GM19351 (cell line): ENCODE measurements at regions not wholly inside any gene's neighbourhood (a gene's known extent, or its start where the extent isn't known, plus 50 kb on each side); places are given as distances from the start of the nearest gene placed in this dataset.

ENCODE experiments used
- ATAC-seq: cut with Tn5 transposase; IDR thresholded peaks from one replicate; pipeline ENCODE4 v1.9.1; 2021; ENCODE audit warnings: mild to moderate bottlenecking, moderate library complexity; ENCODE audit not compliant: unreplicated experiment

GRCh38 chr9:118276784-118277183, 572.6 kb downstream of the TLR4 start:
- no peak for ATAC-seq

GRCh38 chr9:118281772-118282171, 577.6 kb downstream of the TLR4 start:
- no peak for ATAC-seq

GRCh38 chr9:118283488-118283887, 579.3 kb downstream of the TLR4 start:
- ATAC-seq: no peak

GRCh38 chr9:118290116-118290515, 585.9 kb downstream of the TLR4 start:
- ATAC-seq: no peak

GRCh38 chr9:118295413-118295812, 591.2 kb downstream of the TLR4 start:
- no peak for ATAC-seq

GRCh38 chr9:118302721-118303120, 598.5 kb downstream of the TLR4 start:
- ATAC-seq: no peak

GRCh38 chr9:118303216-118303615, 599.0 kb downstream of the TLR4 start:
- ATAC-seq: no peak

- ATAC-seq: no peak
Measured at GRCh38 chr9:118305331-118305730, 601.1 kb downstream of the TLR4 start.

GRCh38 chr9:118306801-118307200, 602.6 kb downstream of the TLR4 start:
- ATAC-seq: no peak

- ATAC-seq: no peak
Measured at GRCh38 chr9:118313965-118314364, 609.8 kb downstream of the TLR4 start.

- ATAC-seq: no peak
Measured at GRCh38 chr9:118316831-118317343, 612.7 kb downstream of the TLR4 start.

GRCh38 chr9:118318770-118319431, 614.7 kb downstream of the TLR4 start:
- ATAC-seq: no peak

GRCh38 chr9:118321788-118322187, 617.6 kb downstream of the TLR4 start:
- no peak for ATAC-seq

GRCh38 chr9:118324706-118325105, 620.5 kb downstream of the TLR4 start:
- ATAC-seq: no peak

GRCh38 chr9:118325757-118326156, 621.6 kb downstream of the TLR4 start:
- ATAC-seq: no peak

GRCh38 chr9:118326326-118326725, 622.1 kb downstream of the TLR4 start:
- no peak for ATAC-seq

- no peak for ATAC-seq
Measured at GRCh38 chr9:118330191-118330986, 626.2 kb downstream of the TLR4 start.

GRCh38 chr9:118331622-118332045, 627.4 kb downstream of the TLR4 start:
- no peak for ATAC-seq

GRCh38 chr9:118336250-118336942, 632.2 kb downstream of the TLR4 start:
- no peak for ATAC-seq

- ATAC-seq: no peak
Measured at GRCh38 chr9:118336943-118337330, 632.7 kb downstream of the TLR4 start.

GRCh38 chr9:118360036-118360435, 655.8 kb downstream of the TLR4 start:
- no peak for ATAC-seq

GRCh38 chr9:118362123-118362522, 657.9 kb downstream of the TLR4 start:
- ATAC-seq: no peak
